Heart left ventricle (tissue), 16 donors: ENCODE measurements at regions not wholly inside any gene's neighbourhood (a gene's known extent, or its start where the extent isn't known, plus 50 kb on each side); places are given as distances from the start of the nearest gene placed in this dataset.

Source experiments
- ATAC-seq, 4 donors: fragments of 200-7000 bp; cut with Tn5 transposase; one replicate each; pipeline ENCODE4 v1.9.1; 2020 to 2022; ENCODE audit warnings: moderate library complexity in 4 of 4, mild to moderate bottlenecking in 3 of 4, moderate number of reproducible peaks in 1 of 4
- DNase-seq, 5 donors: peaks; one replicate each; pipeline ENCODE4 v3.0.0-alpha.2; 2020
- H3K27ac ChIP-seq, 12 donors: fragments of 200-600 bp; sonication (generic) in 4 of 12; one replicate each; pipeline versions ENCODE4 v1.5.0 to v1.8.0; 2016 to 2022; ENCODE audit warnings: mild to moderate bottlenecking in 2 of 12
- H3K27me3 ChIP-seq, 9 donors: fragments of 200-600 bp; sonication (generic) in 2 of 9; one replicate each; pipeline versions ENCODE4 v1.5.1 to v1.8.0; 2016 to 2022; ENCODE audit warnings: mild to moderate bottlenecking in 3 of 9
- H3K36me3 ChIP-seq, 9 donors: fragments of 200-600 bp; sonication (generic) in 2 of 9; one replicate each; pipeline versions ENCODE4 v1.5.0 to v1.8.0; 2018 to 2022; ENCODE audit warnings: mild to moderate bottlenecking in 2 of 9
- H3K4me1 ChIP-seq, 12 donors: fragments of 200-600 bp; sonication (generic) in 4 of 12; one replicate each; pipeline versions ENCODE4 v1.5.0 to v1.8.0; 2016 to 2022; ENCODE audit warnings: mild to moderate bottlenecking in 3 of 12
- H3K4me3 ChIP-seq, 12 donors: fragments of 200-600 bp; sonication (generic) in 4 of 12; one replicate each; pipeline versions ENCODE4 v1.5.0 to v1.8.0; 2017 to 2022; ENCODE audit warnings: mild to moderate bottlenecking in 9 of 12, moderate library complexity in 4 of 12
- H3K9me3 ChIP-seq, 12 donors: fragments of 200-600 bp; sonication (generic) in 4 of 12; one replicate each; pipeline versions ENCODE4 v1.5.0 to v1.8.0; 2016 to 2022; ENCODE audit warnings: mild to moderate bottlenecking in 1 of 12
- POLR2A ChIP-seq, 2 donors: fragments of 450-650 bp; IDR thresholded peaks; one replicate each; pipeline ENCODE4 v1.6.1; 2017; ENCODE audit warnings: antibody characterized with exemption in 2 of 2, mild to moderate bottlenecking in 2 of 2, moderate library complexity in 2 of 2
- WGBS, 4 donors: extraction: QIAGEN DNeasy Blood & Tissue Kit in 2 of 4; methylation state at CpG; one replicate each; pipeline versions ENCODE4 v1.1.5 to v1.1.7; 2013 to 2018; 5-methylcytosine and 5-hydroxymethylcytosine counted together
- intact Hi-C, 10 donors: fragments of 100-400 bp; cut with DNase I; formaldehyde crosslinking; loops; one replicate each; pipeline versions ENCODE4 v1.11.1 to v1.14.2; 2022
- TF ChIP-seq, protein P1 (sequence below), 12 donors: fragments of 200-600 bp; sonication (generic) in 4 of 12; IDR thresholded peaks; one replicate each; pipeline versions ENCODE4 v1.5.0 to v1.8.0; 2018 to 2022; ENCODE audit warnings: antibody characterized with exemption in 12 of 12, mild to moderate bottlenecking in 5 of 12
- donor health status: ischemic (EF 13 %, LVEDD 7.1; RV severe dilation, severe dysfunction).
- donor health status: healthy with polysubstance abuse.
- donor health status: DM: no; HTN: yes; CAD: no.
- donor health status: DM: no; HTN: no; CAD: no.
- donor health status: ischemic (EF 25% LVEDD 6.9; RV normal size, moderate dysfunction).
- donor health status: ischemic (EF 25% LVEDD 5.7; RV mildly dilated, moderate dysfunction).
- donor health status: healthy.
- donor health status: DM: yes; HTN: yes; CAD: no.
- donor health status: ischemic (EF 35%, LVEDD 5.7; RV mildly dilated, moderate dysfunction).
- donor health status: nonischemic (EF 11% LVEDD 7.7; RV severe dilation, severe dysfunction).
- donor health status: DM: yes; HTN: yes; CAD: no.
- donor health status: PGD.
- donor health status: ischemic (EF 29% LVEDD 5.4; RV normal size, mild dysfunction).
- donor health status: nonischemic (EF 23%, LVEDD 6.1; RV moderate dilation, normal function).

DNA sequence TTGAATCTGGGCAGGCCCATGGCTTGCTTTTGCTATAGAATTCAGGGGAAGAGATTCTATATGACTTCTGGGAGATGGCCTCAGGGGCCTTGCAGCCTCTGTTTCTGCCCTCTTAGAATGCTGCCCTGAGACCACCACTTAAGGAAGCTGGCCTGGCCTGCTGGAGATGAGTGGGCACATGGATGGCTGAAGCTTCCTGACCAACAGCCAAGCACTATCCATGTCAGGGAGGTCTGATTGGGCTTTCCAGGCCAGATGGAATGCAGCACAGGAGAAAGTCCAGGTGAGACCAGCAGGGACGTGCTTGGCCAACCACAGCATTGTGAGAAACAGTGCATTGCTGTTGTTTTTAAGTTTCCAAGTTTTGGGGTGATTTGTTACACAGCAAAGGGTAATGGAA lies 308.1 kb downstream of the PTPRU start:
- 79 to 100% (median 85%) methylated on average over 1 of the region's 1 CpG for WGBS, 4 donors
- intact Hi-C loops: loop anchor here in 2 of 10 donors (2.0 to 10.0 kb wide), 2 partner anchors 20 to 60 kb away; no protein-coding TSS in a partner anchor

DNA sequence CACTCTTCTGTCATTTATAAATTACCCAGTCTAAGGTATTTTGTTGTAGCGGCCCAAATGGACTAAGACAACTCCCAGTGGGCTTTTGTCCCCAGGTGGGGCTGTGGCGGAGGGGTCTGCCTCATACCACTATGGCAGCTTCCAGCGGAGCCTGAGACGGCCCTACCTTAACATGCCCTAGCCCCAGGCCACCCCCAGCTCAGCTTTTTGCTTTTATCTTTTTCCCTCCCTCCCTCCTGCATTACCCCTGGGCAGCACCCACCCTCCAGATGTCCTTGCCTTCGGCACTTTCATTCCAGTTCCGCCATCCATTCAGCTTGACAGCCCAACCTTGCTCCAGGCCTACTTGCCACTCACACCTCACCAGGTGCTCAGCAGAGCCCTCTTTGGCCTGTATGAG lies 307.3 kb downstream of the PTPRU start:
- whole genome bisulfite sequencing, 4 donors: 75 to 85% (median 83%) methylated on average over 6 of the region's 6 CpGs
- no peaks in the 10 kb centered on the region for H3K4me1 ChIP-seq
- TF ChIP-seq POLR2A (IDR thresholded peaks at IDR 0.05): no peak
- TF ChIP-seq, protein P1, sequence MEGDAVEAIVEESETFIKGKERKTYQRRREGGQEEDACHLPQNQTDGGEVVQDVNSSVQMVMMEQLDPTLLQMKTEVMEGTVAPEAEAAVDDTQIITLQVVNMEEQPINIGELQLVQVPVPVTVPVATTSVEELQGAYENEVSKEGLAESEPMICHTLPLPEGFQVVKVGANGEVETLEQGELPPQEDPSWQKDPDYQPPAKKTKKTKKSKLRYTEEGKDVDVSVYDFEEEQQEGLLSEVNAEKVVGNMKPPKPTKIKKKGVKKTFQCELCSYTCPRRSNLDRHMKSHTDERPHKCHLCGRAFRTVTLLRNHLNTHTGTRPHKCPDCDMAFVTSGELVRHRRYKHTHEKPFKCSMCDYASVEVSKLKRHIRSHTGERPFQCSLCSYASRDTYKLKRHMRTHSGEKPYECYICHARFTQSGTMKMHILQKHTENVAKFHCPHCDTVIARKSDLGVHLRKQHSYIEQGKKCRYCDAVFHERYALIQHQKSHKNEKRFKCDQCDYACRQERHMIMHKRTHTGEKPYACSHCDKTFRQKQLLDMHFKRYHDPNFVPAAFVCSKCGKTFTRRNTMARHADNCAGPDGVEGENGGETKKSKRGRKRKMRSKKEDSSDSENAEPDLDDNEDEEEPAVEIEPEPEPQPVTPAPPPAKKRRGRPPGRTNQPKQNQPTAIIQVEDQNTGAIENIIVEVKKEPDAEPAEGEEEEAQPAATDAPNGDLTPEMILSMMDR (IDR thresholded peaks at IDR 0.05): no peak
- H3K36me3 ChIP-seq: no peaks in the 10 kb centered on the region
- H3K4me3 ChIP-seq: no peak overlapping the region
- ATAC-seq: no peak
- no peak overlapping the region for H3K27ac ChIP-seq
- DNase-seq: no peak
- no peaks in the 10 kb centered on the region for H3K9me3 ChIP-seq
- H3K27me3 ChIP-seq: peaks cover 0 to 2% (median 0%) of the 10 kb centered on the region in 9 donors
- intact Hi-C loops: loop anchor here in 1 of 10 donors (10.0 kb wide), 1 partner anchor 61 kb away; no protein-coding TSS in a partner anchor

More for the DNA sequence above, 308.1 kb downstream of the PTPRU start:
- Histone ChIP-seq H3K4me3 (no peak overlapping the region), H3K4me1 (no peaks in the 10 kb centered on the region), H3K27me3 (peaks cover 0 to 2% (median 0%) of the 10 kb centered on the region in 9 donors), H3K9me3 (no peaks in the 10 kb centered on the region), H3K27ac (no peak overlapping the region), H3K36me3 (no peaks in the 10 kb centered on the region)
- no peak for ATAC-seq
- peak in 1 of 5 donors; percentile 28 for DNase-seq
- TF ChIP-seq, protein P1 (IDR thresholded peaks at IDR 0.05): no peak
- no peak for TF ChIP-seq POLR2A (IDR thresholded peaks at IDR 0.05)

DNA sequence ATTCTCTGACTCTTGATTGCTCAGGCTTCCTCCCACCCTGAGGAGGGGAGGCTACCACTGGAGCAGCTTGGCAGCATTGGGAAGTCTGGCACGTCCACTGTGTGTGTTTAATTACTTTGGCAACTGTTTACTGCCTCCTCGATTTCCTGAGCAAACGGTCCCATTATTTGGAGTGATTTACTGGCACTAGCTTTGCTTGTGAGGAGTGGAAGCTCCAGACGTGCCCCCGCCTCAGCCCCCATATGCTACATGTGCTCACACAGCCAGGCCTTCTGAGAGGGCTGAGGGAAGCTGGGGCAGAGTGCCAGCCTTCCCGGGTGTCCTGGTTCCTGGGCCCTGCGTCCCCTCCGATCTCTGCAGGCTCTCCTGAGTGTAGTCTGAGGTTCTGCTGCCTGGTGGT lies 306.2 kb downstream of the PTPRU start:
- ATAC-seq (no peak), DNase-seq (peak in 1 of 5 donors; percentile 17)
- WGBS, 4 donors: 52 to 68% (median 53%) methylated on average over 8 of the region's 8 CpGs
- no peak overlapping the region for H3K4me3 ChIP-seq
- no peak for TF ChIP-seq POLR2A (IDR thresholded peaks at IDR 0.05)
- TF ChIP-seq, protein P1 (IDR thresholded peaks at IDR 0.05): no peak
- H3K27ac ChIP-seq: no peak overlapping the region
- no peaks in the 10 kb centered on the region for H3K4me1 ChIP-seq
- no peaks in the 10 kb centered on the region for H3K9me3 ChIP-seq
- H3K27me3 ChIP-seq: peaks cover 0 to 2% (median 0%) of the 10 kb centered on the region in 9 donors
- H3K36me3 ChIP-seq: no peaks in the 10 kb centered on the region
- intact Hi-C loops: loop anchor here in 1 of 10 donors (10.0 kb wide), 1 partner anchor 62 kb away; no protein-coding TSS in a partner anchor

DNA sequence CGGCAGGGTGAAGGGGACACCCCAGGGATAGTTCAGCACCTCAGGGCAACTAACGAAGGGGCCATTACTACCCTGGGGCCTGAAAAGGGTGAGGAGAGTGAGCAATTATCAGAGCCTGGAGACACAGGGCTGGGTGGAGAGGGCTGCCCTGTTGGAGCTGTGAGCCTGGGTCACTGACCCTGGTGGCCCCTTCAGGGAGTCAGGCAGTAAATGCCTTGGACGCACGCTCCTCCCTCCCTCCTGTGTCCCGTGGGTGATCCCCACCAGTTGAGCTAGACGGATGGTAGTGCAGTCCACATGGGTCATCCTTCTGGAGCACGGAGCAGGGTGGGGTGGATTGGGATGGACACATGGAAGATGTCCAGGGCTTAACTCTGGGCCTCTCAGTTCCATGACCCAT lies 305.3 kb downstream of the PTPRU start:
- Histone ChIP-seq H3K27ac (no peak overlapping the region), H3K27me3 (peaks cover 0 to 2% (median 0%) of the 10 kb centered on the region in 9 donors), H3K4me3 (no peak overlapping the region), H3K36me3 (no peaks in the 10 kb centered on the region), H3K9me3 (no peaks in the 10 kb centered on the region), H3K4me1 (no peaks in the 10 kb centered on the region)
- DNase-seq: peak in 1 of 5 donors; percentile 39
- WGBS, 4 donors: 66 to 82% (median 74%) methylated on average over 5 to 7 of the region's 7 CpGs
- TF ChIP-seq, protein P1 (IDR thresholded peaks at IDR 0.05): no peak
- no peak for TF ChIP-seq POLR2A (IDR thresholded peaks at IDR 0.05)
- intact Hi-C loops: loop anchor here in 1 of 10 donors (10.0 kb wide), 1 partner anchor 63 kb away; no protein-coding TSS in a partner anchor
- no peak for ATAC-seq
